ENCODE measurements at regions not wholly inside any gene's neighbourhood (a gene's known extent, or its start where the extent isn't known, plus 50 kb on each side); places are given as distances from the start of the nearest gene placed in this dataset.

DNA sequence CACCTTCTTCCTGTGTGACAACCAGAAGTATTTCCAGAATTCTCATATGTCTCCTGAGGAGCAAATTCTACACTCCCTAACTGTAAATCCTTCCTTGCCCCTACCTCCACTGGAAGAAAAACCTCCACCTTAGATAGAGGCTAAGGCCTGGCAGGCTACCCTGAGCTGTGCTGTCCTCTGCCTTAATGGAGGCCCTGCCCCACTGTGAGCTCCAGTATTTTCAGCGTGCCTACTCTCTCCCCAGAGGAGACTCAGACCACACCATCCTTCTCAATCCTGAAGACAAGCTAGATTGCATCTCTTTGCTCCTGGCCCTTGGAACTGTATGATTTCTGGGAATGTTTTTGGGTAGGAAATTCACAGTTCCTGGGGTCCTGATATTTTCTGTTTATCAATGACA, 110.0 kb upstream of the OBI1 start:
- Histone ChIP-seq H3K9me3 (replicated peaks) (no peaks in the 10 kb centered on the region), H3K27me3 (ENCODE audit: low read depth) (peaks cover 23% of the 10 kb centered on the region), H3K4me1 (no peaks in the 10 kb centered on the region), H3K4me3 (no peak overlapping the region), H3K36me3 (no peaks in the 10 kb centered on the region), H3K27ac (replicated peaks) (no peak overlapping the region)
- intact Hi-C loops (cut with micrococcal nuclease): no loop called here
- TF ChIP-seq, protein P1, sequence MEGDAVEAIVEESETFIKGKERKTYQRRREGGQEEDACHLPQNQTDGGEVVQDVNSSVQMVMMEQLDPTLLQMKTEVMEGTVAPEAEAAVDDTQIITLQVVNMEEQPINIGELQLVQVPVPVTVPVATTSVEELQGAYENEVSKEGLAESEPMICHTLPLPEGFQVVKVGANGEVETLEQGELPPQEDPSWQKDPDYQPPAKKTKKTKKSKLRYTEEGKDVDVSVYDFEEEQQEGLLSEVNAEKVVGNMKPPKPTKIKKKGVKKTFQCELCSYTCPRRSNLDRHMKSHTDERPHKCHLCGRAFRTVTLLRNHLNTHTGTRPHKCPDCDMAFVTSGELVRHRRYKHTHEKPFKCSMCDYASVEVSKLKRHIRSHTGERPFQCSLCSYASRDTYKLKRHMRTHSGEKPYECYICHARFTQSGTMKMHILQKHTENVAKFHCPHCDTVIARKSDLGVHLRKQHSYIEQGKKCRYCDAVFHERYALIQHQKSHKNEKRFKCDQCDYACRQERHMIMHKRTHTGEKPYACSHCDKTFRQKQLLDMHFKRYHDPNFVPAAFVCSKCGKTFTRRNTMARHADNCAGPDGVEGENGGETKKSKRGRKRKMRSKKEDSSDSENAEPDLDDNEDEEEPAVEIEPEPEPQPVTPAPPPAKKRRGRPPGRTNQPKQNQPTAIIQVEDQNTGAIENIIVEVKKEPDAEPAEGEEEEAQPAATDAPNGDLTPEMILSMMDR (IDR thresholded peaks at IDR 0.05; ENCODE audit: borderline replicate concordance): no peak
- no peak for DNase-seq

- Histone ChIP-seq H3K9me3 (replicated peaks) (no peaks in the 10 kb centered on the region), H3K4me3 (no peak overlapping the region), H3K27ac (replicated peaks) (no peak overlapping the region), H3K27me3 (ENCODE audit: low read depth) (peaks cover 27% of the 10 kb centered on the region), H3K4me1 (no peaks in the 10 kb centered on the region), H3K36me3 (no peaks in the 10 kb centered on the region)
- no peak for DNase-seq
- TF ChIP-seq, protein P1 (IDR thresholded peaks at IDR 0.05; ENCODE audit: borderline replicate concordance): no peak
- intact Hi-C loops (cut with micrococcal nuclease): no loop called here
Measured at GRCh38 chr13:78764665-78765064, 105.7 kb upstream of the OBI1 start.

- no peaks in the 10 kb centered on the region for H3K9me3 ChIP-seq (replicated peaks)
- H3K27ac ChIP-seq (replicated peaks): no peak overlapping the region
- H3K4me1 ChIP-seq: no peaks in the 10 kb centered on the region
- intact Hi-C loops (cut with micrococcal nuclease): no loop called here
- TF ChIP-seq, protein P1 (IDR thresholded peaks at IDR 0.05; ENCODE audit: borderline replicate concordance): no peak
- no peak for DNase-seq
- H3K4me3 ChIP-seq: no peak overlapping the region
- H3K27me3 ChIP-seq (ENCODE audit: low read depth): peaks cover 30% of the 10 kb centered on the region
- H3K36me3 ChIP-seq: no peaks in the 10 kb centered on the region
Measured at GRCh38 chr13:78762825-78763224, 103.9 kb upstream of the OBI1 start.

DNA sequence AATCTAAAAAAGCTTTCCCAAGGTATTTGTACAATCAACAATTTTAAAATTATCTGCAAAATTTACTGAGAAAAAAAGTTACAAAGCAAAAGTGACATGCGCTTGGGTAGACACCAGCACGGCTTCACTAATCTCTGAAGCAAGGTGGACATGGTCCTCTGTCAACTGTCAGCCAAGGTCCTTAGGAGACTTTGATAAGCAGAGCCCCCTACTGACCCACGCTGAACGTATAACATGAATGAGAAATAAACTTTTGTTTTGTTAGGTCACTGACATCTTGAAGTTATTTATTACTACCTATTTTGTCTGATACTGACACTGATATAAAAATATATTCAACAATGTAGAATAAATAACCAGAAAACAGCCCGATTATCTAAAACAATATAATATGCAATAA, 100.7 kb upstream of the OBI1 start:
- H3K36me3 ChIP-seq: no peaks in the 10 kb centered on the region
- no peaks in the 10 kb centered on the region for H3K4me1 ChIP-seq
- intact Hi-C loops (cut with micrococcal nuclease): no loop called here
- no peak for DNase-seq
- H3K27ac ChIP-seq (replicated peaks): no peak overlapping the region
- H3K27me3 ChIP-seq (ENCODE audit: low read depth): peaks cover 35% of the 10 kb centered on the region
- TF ChIP-seq, protein P1 (IDR thresholded peaks at IDR 0.05; ENCODE audit: borderline replicate concordance): no peak
- H3K4me3 ChIP-seq: no peak overlapping the region
- no peaks in the 10 kb centered on the region for H3K9me3 ChIP-seq (replicated peaks)

- Histone ChIP-seq H3K4me3 (no peak overlapping the region), H3K27me3 (ENCODE audit: low read depth) (peaks cover 36% of the 10 kb centered on the region), H3K9me3 (replicated peaks) (no peaks in the 10 kb centered on the region), H3K36me3 (no peaks in the 10 kb centered on the region), H3K4me1 (no peaks in the 10 kb centered on the region), H3K27ac (replicated peaks) (no peak overlapping the region)
- intact Hi-C loops (cut with micrococcal nuclease): no loop called here
- TF ChIP-seq, protein P1 (IDR thresholded peaks at IDR 0.05; ENCODE audit: borderline replicate concordance): no peak
- DNase-seq: no peak
Measured at GRCh38 chr13:78758549-78758948, 99.6 kb upstream of the OBI1 start.

DNA sequence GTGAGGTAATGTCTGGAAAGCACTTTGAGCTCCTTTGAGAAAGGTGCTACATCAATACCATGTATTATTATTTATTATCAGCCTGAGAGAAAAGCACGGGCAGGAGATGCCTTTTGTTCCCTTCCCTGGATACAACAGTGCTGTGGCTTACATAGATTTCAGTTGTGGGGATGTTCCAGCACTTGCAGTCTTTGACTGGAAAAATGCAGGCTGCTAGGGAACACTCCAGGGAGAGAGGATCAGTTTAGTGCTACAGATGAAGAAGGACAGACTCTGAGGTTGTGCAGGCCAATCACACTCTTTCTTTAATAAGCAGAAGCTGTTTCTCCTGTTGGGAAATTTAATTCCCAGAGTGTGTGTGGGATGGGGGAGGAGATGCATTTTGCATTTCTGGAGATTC, 94.5 kb upstream of the OBI1 start:
- Histone ChIP-seq H3K27ac (replicated peaks) (no peak overlapping the region), H3K4me1 (no peaks in the 10 kb centered on the region), H3K9me3 (replicated peaks) (no peaks in the 10 kb centered on the region), H3K27me3 (ENCODE audit: low read depth) (peaks cover 40% of the 10 kb centered on the region), H3K4me3 (no peak overlapping the region), H3K36me3 (no peaks in the 10 kb centered on the region)
- TF ChIP-seq, protein P1 (IDR thresholded peaks at IDR 0.05; ENCODE audit: borderline replicate concordance): no peak
- no peak for DNase-seq
- intact Hi-C loops (cut with micrococcal nuclease): no loop called here

All from left ventricle myocardium inferior (tissue), 1 donor.